Endothelial cell of umbilical vein (primary cell): ENCODE measurements at regions not wholly inside any gene's neighbourhood (a gene's known extent, or its start where the extent isn't known, plus 50 kb on each side); places are given as distances from the start of the nearest gene placed in this dataset.

Experiments used
- CTCF ChIP-seq, 2 donors: IDR thresholded peaks; 1 replicate in 1 of 2; 2 replicates in 1 of 2; pipeline ENCODE4 v1.5.1; 2011; ENCODE audit warnings: low read length in 2 of 2, mild to moderate bottlenecking in 2 of 2, moderate library complexity in 2 of 2, control low read depth in 1 of 2, inconsistent platforms in 1 of 2, low read depth in 1 of 2; ENCODE audit not compliant: insufficient read depth in 1 of 2; ENCODE audit errors: extremely low read depth in 1 of 2
- JUN ChIP-seq: IDR thresholded peaks from 2 replicates; pipeline ENCODE4 v1.6.1; 2011; ENCODE audit warnings: borderline replicate concordance, low read depth; ENCODE audit not compliant: insufficient read length, insufficient read depth
- MYC ChIP-seq: IDR thresholded peaks from one replicate; pipeline ENCODE4 v1.6.1; 2011; ENCODE audit warnings: mild to moderate bottlenecking, low read depth, low read length
- POLR2A ChIP-seq: IDR thresholded peaks from 2 replicates; pipeline ENCODE4 v1.6.1; 2012; ENCODE audit warnings: low read depth, mild to moderate bottlenecking, control low read depth, low read length
- POLR2AphosphoS5 ChIP-seq: IDR thresholded peaks from 2 replicates; pipeline ENCODE4 v1.6.1; 2012; ENCODE audit warnings: low read depth, mild to moderate bottlenecking, control low read depth, low read length, moderate library complexity; ENCODE audit not compliant: insufficient read depth

GRCh38 chr18:59967878-59968277 lies 68.1 kb downstream of the PMAIP1 start:
- TF ChIP-seq JUN (no peak), CTCF (IDR thresholded peaks at IDR 0.05; ENCODE audit: extremely low read depth in 1 of 2, insufficient read depth in 1 of 2, low read depth in 1 of 2, low read length in 2 of 2) (no peak), POLR2A (no peak), POLR2AphosphoS5 (no peak), MYC (no peak)
